BJ (cell line): ENCODE measurements at regions not wholly inside any gene's neighbourhood (a gene's known extent, or its start where the extent isn't known, plus 50 kb on each side); places are given as distances from the start of the nearest gene placed in this dataset.
"Not testable (repeated sequence)": the region's sequence is repeated elsewhere in the genome, so short reads cannot be mapped to it uniquely, and the experiment has no call there.

Experiments
- CTCF ChIA-PET: fragments of 350-600 bp; formaldehyde crosslinking; extraction: SDS; loops from one replicate; lab custom pipeline; 2021; ENCODE audit warnings: antibody characterized with exemption, inconsistent platforms; lab: Yijun Ruan, JAX
- POLR2A ChIA-PET: fragments of 300-600 bp; sonication (Branson Sonifier 250); formaldehyde crosslinking; extraction: SDS; loops from one replicate; lab custom pipeline; 2021; ENCODE audit warnings: antibody characterized with exemption; lab: Charles Lee
- DNase-seq: peaks from one replicate; pipeline ENCODE4 v3.0.0-alpha.2; 2011; ENCODE audit warnings: low read depth
- H3K27me3 ChIP-seq: 2 replicates; pipeline ENCODE4 v1.6.0; 2011; ENCODE audit warnings: low read length; ENCODE audit not compliant: control insufficient read depth, insufficient read depth
- H3K36me3 ChIP-seq: 2 replicates; pipeline ENCODE4 v1.5.1; 2011; ENCODE audit warnings: low read length; ENCODE audit not compliant: control insufficient read depth, insufficient read depth
- H3K4me3 ChIP-seq: 2 replicates; pipeline ENCODE4 v1.5.1; 2011; ENCODE audit warnings: low read depth, mild to moderate bottlenecking, control low read depth, low read length
- CTCF ChIP-seq: IDR thresholded peaks from 2 replicates; pipeline ENCODE4 v1.5.1; 2011; ENCODE audit warnings: low read depth, mild to moderate bottlenecking, control low read depth, inconsistent platforms, low read length, moderate library complexity; ENCODE audit not compliant: insufficient read depth

DNA sequence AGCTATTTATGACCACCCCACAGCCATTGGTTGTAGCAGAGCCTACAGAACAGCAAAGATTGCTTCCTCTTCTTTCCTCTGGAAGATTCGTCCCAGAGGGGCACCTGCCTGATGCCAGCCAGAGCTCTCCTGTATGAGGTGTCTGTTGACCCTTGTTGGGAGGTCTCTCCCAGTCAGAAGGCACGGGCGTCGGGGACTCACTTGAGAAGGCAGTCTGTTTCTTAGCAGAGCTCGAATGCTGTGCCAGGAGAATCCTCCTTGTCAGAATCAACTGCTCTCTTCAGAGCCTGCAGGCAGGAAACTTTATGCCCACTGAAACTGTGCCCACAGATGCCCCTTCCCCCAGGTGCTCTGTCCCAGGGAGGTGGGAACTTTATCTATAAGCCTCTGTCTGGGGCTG lies 479.5 kb upstream of the IZUMO3 start:
- ChIA-PET CTCF (no interaction called here), POLR2A (no interaction called here)
- H3K4me3 ChIP-seq: no peak overlapping the region

DNA sequence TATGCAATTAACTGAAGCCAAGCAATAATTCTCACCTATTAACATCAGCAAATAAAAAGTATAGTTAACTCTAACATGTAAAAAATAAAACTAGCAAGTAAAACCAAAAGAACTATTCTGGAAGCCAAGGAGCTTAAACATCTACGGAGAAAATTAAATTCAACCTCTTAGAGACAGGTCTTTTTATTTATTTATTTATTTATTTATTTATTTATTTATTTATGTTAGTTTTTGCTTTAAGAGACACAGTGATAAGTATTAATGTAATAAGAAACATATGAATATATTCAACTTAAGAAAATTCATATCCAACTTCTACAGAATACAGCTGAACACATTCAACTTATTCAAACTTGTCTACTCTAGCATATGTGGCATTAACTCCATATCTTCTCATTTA lies 472.1 kb upstream of the IZUMO3 start:
- no peak overlapping the region for H3K4me3 ChIP-seq
- CTCF ChIA-PET: no interaction called here
- POLR2A ChIA-PET: no interaction called here
- no peaks in the 10 kb centered on the region for H3K36me3 ChIP-seq
- no peak for TF ChIP-seq CTCF
- H3K27me3 ChIP-seq: no peaks in the 10 kb centered on the region
- no peak for DNase-seq

More for the DNA sequence above, 479.5 kb upstream of the IZUMO3 start:
- DNase-seq: no peak
- Histone ChIP-seq H3K27me3 (no peaks in the 10 kb centered on the region), H3K36me3 (no peaks in the 10 kb centered on the region)
- TF ChIP-seq CTCF: no peak

GRCh38 chr9:25010027-25010662 lies 464.4 kb upstream of the IZUMO3 start:
- TF ChIP-seq CTCF: no peak
- Histone ChIP-seq H3K4me3 (no peak overlapping the region), H3K27me3 (no peaks in the 10 kb centered on the region), H3K36me3 (no peaks in the 10 kb centered on the region)
- DNase-seq: no peak
- ChIA-PET POLR2A (no interaction called here), CTCF (no interaction called here)

GRCh38 chr9:25003686-25004085 lies 458.0 kb upstream of the IZUMO3 start:
- no peaks in the 10 kb centered on the region for H3K27me3 ChIP-seq

GRCh38 chr9:24986331-24986730 lies 440.6 kb upstream of the IZUMO3 start:
- TF ChIP-seq CTCF: no peak
- ChIA-PET POLR2A (no interaction called here), CTCF (no interaction called here)
- Histone ChIP-seq H3K27me3 (no peaks in the 10 kb centered on the region), H3K36me3 (no peaks in the 10 kb centered on the region), H3K4me3 (no peak overlapping the region)
- no peak for DNase-seq

More at GRCh38 chr9:25003686-25004085, 458.0 kb upstream of the IZUMO3 start:
- CTCF ChIA-PET: no interaction called here
- no peak for DNase-seq
- no peak for TF ChIP-seq CTCF
- POLR2A ChIA-PET: no interaction called here
- Histone ChIP-seq H3K4me3 (no peak overlapping the region), H3K36me3 (no peaks in the 10 kb centered on the region)

DNA sequence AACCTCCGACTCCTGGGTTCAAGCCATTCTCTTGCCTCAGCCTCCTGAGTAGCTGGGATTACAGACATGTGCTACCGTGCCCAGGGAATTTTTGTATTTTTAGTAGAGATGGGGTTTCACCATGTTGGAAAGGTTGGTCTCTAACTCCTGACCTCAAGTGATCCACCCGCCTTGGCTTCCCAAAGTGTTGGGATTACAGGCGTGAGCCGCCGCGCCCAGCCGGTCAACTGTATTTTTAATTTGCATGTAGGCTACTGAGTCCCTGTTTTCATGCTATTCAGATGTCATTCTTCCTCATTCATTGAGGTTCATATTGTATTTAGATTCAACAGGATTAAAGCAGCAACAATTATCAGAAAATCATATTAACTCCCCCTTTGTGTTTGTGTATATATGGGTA lies 425.1 kb upstream of the IZUMO3 start:
- H3K27me3 ChIP-seq, CTCF ChIA-PET, DNase-seq, H3K36me3 ChIP-seq, POLR2A ChIA-PET, H3K4me3 ChIP-seq: not testable (repeated sequence)
